Activated naive CD4-positive, alpha-beta T cell treated with anti-CD3 and anti-CD28 coated beads, Interleukin-2, amount 10 ng/mL, durations not matched to agents 7 days and 5 days (primary cell): ENCODE measurements at regions not wholly inside any gene's neighbourhood (a gene's known extent, or its start where the extent isn't known, plus 50 kb on each side); places are given as distances from the start of the nearest gene placed in this dataset.

ENCODE experiments used
- CTCF ChIA-PET: fragments of 350-600 bp; sonication (Branson Sonifier 250); formaldehyde crosslinking; loops from one replicate; lab custom pipeline; 2021; ENCODE audit warnings: antibody characterized with exemption; lab: Charles Lee
- DNase-seq: peaks from one replicate; pipeline ENCODE4 v3.0.0-alpha.2; 2020
- H3K27ac Mint-ChIP-seq: one replicate; pipeline ENCODE4 v1.8.0; 2021; ENCODE audit warnings: mild to moderate bottlenecking, moderate library complexity, mixed read lengths
- H3K27me3 Mint-ChIP-seq: one replicate; pipeline ENCODE4 v1.8.0; 2021; ENCODE audit warnings: mild to moderate bottlenecking, mixed read lengths
- H3K36me3 Mint-ChIP-seq: one replicate; pipeline ENCODE4 v1.8.0; 2021; ENCODE audit warnings: mixed read lengths
- H3K4me1 Mint-ChIP-seq: one replicate; pipeline ENCODE4 v1.8.0; 2021; ENCODE audit warnings: mixed read lengths
- H3K4me3 Mint-ChIP-seq: one replicate; pipeline ENCODE4 v1.8.0; 2021; ENCODE audit warnings: mild to moderate bottlenecking, moderate library complexity, mixed read lengths
- H3K9me3 Mint-ChIP-seq: one replicate; pipeline ENCODE4 v1.8.0; 2021; ENCODE audit warnings: mixed read lengths

DNA sequence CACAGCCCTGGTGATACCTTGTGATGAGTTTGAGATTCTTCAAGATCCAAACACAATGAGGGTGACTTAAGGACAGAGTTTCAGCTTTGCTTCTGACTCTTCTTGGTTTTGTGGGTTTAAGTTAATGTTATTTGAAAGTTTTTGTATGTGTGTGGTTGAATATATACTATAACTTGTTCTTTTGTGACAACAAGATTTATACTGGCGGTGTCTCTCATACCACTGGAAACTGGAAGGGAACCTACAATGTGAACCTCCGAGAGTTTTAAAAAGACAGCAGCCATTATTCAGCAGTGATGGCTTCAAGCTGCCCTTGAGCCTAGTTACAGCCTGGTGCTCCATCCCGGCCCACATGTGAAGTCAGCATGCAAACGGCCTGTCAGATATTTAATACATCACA lies 87.9 kb upstream of the IGF1 start:
- no peaks in the 10 kb centered on the region for H3K27me3 Mint-ChIP-seq
- H3K36me3 Mint-ChIP-seq, result no peaks in the 10 kb centered on the region
- no peak overlapping the region for H3K4me3 Mint-ChIP-seq
- DNase-seq, result no peak
- H3K9me3 Mint-ChIP-seq, result no peaks in the 10 kb centered on the region
- no peak overlapping the region for H3K27ac Mint-ChIP-seq
- H3K4me1 Mint-ChIP-seq, result no peaks in the 10 kb centered on the region
- CTCF ChIA-PET, result no interaction called here

DNA sequence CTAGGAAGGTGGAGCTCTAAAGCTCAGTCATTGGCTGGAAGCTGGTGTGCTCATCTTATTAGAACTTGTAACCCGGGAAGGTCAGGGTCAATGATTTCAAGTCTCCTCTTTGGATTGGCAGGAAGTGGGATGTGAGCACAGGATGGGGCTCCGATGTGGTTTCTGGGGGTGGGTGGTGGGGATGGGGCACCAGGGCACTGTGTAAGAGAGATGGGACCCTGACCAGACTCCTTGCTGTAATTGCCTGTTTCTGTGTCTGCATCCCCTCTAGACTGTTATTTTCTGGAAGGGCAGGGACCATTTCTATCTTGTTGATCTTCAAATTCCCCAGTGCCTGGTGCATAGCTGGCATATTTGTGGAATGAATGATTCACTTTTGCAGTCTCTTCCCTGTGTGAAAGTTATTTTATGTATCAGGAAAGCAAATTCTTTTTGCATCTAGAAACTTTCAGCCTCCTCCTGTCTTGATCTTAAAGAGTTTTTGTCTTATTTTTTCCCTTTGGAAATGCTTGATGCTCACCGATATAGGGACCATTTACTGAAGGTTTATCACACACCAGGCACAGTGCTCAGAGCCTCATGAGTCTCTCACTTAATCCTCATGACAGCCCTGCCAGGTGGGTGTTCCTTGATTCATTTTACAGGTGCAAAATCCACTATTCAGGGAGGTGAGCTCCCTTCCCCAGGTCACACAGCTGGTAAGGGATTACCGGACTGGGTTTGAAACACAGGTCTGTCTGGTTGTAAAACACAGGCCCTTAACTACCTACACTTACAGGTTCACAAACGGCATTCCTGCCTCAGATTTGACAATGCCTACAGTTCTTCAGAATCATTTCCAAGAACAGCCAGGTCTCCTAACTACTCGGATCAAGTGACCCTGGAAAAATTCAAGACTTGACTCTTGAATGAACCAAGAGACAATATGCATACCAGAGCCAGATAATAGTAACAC lies 86.9 kb upstream of the IGF1 start:
- CTCF ChIA-PET, result interaction anchor here (1.0 kb wide), 1 partner anchor 8 kb away, joined by 3 read pairs; no protein-coding TSS in a partner anchor
- Mint-ChIP-seq H3K4me1 (no peaks in the 10 kb centered on the region), H3K27ac (no peak overlapping the region), H3K4me3 (no peak overlapping the region), H3K27me3 (no peaks in the 10 kb centered on the region), H3K9me3 (no peaks in the 10 kb centered on the region), H3K36me3 (no peaks in the 10 kb centered on the region)
- DNase-seq, result no peak

DNA sequence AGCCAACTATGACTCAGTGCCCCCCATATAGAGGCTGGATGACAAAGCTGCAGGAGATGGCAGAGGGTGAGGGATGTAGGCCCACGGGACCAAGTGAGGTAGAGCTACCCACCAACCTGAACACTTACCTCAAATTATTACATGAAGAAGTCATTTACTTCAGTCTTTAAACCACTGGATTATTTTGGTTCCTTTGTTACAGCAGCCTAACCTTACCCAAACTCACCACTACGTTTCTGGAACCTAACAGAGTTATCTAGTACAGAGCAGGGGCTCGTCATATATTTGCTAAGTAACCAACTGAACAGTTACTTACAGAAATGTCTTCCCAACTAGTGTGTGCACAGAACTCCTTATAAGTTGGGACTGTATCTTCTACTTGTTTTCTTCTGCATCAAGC lies 85.2 kb upstream of the IGF1 start:
- CTCF ChIA-PET, result no interaction called here
- no peaks in the 10 kb centered on the region for H3K9me3 Mint-ChIP-seq
- no peak for DNase-seq
- H3K4me1 Mint-ChIP-seq, result no peaks in the 10 kb centered on the region
- H3K27ac Mint-ChIP-seq, result no peak overlapping the region
- no peaks in the 10 kb centered on the region for H3K27me3 Mint-ChIP-seq
- H3K4me3 Mint-ChIP-seq, result no peak overlapping the region
- H3K36me3 Mint-ChIP-seq, result no peaks in the 10 kb centered on the region

DNA sequence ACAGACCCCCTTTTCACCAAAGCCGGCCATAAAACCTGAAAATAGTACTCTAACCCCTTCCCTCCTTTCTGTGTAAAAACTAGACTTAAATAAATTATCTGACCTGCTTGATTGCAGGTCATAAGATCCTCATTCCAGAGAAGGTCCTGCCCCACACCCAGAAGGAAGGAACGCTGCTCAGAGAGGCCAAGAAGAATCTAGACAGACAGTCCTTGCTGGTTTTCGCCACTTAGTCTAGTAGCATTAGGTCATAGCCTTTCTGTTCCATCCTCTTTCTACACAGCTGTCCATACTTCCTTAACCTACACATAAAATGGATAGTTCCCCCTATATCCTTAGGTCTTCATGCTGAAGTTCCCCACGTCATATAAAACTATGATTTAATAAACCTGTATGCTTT lies 83.7 kb upstream of the IGF1 start:
- DNase-seq, result no peak
- CTCF ChIA-PET, result no interaction called here
- Mint-ChIP-seq H3K27ac (no peak overlapping the region), H3K27me3 (no peaks in the 10 kb centered on the region), H3K36me3 (no peaks in the 10 kb centered on the region), H3K4me3 (no peak overlapping the region), H3K9me3 (no peaks in the 10 kb centered on the region), H3K4me1 (no peaks in the 10 kb centered on the region)

DNA sequence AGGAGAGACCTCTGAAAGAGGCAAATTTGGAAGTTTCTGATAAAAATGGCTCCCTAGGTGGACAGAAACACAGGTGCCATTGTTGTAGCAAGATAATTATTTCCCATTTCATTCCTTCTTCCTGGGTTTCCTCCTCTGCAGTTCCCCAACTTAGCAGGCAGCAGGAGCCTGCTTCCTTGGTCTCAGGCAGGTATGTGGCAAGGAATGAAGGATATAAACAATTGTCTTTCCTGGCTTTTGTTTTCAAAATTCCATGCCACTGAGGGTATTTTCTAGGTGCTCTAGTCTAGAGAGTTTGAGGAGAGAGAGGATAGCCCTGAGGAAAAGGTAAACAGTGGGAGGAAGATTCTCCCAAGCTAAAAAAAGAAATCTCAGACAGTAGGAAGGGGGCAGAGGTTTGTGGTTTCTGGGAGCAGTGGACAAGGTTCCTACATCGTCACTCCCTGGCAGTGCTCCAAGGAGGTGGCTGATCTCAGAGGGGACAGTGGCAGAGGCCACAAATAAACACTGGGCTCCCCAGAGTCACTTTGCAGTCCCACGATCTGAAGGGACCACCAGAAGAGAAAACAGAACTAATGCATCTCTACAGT lies 82.6 kb upstream of the IGF1 start:
- Mint-ChIP-seq H3K27ac (no peak overlapping the region), H3K4me3 (no peak overlapping the region), H3K36me3 (no peaks in the 10 kb centered on the region), H3K27me3 (no peaks in the 10 kb centered on the region), H3K9me3 (no peaks in the 10 kb centered on the region), H3K4me1 (no peaks in the 10 kb centered on the region)
- CTCF ChIA-PET, result no interaction called here
- DNase-seq, result no peak

DNA sequence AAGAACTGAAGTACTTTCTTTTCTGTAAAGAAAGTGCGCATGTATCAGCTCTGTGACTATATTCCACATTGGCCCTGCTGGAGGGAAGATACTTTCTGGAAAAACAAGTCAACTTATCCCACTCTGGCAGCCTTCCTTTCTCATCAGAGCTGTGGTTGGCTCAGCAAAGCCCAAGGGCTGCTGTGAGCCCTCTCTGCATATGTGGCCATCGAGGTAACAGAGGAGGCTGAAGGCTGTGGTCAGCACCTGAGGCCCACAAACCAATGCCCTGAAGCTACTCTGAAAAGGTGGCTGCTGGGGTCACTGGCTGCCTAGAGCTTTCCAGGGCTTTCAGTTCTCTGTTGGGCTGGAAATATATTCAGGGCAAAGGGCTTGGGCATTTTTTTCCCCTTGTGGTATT lies 70.8 kb upstream of the IGF1 start:
- no peaks in the 10 kb centered on the region for H3K36me3 Mint-ChIP-seq
- CTCF ChIA-PET, result no interaction called here

DNA sequence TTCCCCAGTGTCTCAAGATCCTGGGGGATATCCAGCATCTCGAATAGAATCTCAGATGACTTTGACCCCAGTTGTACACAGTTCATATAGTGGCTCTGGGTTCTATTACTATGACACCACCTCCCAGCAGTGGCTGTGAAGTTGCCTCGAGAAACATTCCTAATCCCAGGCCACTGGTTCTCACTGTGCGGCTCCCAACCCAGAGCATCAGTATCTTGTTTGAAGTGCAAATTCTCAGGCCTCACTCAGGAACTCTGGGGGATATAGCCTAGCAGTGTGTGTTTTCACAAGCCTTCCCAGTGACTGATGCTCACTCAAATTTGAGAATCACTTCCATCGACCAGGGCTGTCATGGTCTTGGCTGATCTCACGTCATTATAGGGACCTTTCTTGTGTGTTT lies 69.3 kb upstream of the IGF1 start:
- Mint-ChIP-seq H3K27me3 (no peaks in the 10 kb centered on the region), H3K27ac (no peak overlapping the region), H3K4me3 (no peak overlapping the region), H3K36me3 (no peaks in the 10 kb centered on the region), H3K9me3 (no peaks in the 10 kb centered on the region), H3K4me1 (no peaks in the 10 kb centered on the region)
- CTCF ChIA-PET, result no interaction called here
- DNase-seq, result no peak

More for the DNA sequence above, 70.8 kb upstream of the IGF1 start:
- Mint-ChIP-seq H3K27me3 (no peaks in the 10 kb centered on the region), H3K4me1 (no peaks in the 10 kb centered on the region), H3K27ac (no peak overlapping the region), H3K4me3 (no peak overlapping the region), H3K9me3 (no peaks in the 10 kb centered on the region)
- no peak for DNase-seq

DNA sequence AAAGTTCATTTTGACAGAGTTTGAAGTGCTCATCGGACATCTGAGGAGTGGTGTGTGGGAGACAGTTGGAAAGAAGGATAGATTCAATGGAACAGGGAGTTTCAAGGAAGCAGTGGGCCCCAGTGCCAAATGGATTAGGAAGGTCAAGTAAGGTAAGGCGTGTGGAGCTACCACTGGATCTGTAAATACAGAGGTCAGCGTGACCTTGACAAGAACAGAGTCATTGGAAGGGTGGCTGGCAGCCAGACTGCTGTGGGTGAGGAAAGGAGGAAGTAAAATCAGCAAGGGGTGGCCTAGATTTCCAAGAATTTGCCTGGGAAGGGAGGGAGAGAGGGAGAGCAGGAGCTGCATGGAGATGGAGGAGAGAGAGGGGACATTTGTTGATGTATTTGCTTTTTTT lies 68.2 kb upstream of the IGF1 start:
- CTCF ChIA-PET, result no interaction called here
- DNase-seq, result no peak
- Mint-ChIP-seq H3K36me3 (no peaks in the 10 kb centered on the region), H3K4me3 (no peak overlapping the region), H3K4me1 (no peaks in the 10 kb centered on the region), H3K27me3 (no peaks in the 10 kb centered on the region), H3K9me3 (no peaks in the 10 kb centered on the region), H3K27ac (no peak overlapping the region)

DNA sequence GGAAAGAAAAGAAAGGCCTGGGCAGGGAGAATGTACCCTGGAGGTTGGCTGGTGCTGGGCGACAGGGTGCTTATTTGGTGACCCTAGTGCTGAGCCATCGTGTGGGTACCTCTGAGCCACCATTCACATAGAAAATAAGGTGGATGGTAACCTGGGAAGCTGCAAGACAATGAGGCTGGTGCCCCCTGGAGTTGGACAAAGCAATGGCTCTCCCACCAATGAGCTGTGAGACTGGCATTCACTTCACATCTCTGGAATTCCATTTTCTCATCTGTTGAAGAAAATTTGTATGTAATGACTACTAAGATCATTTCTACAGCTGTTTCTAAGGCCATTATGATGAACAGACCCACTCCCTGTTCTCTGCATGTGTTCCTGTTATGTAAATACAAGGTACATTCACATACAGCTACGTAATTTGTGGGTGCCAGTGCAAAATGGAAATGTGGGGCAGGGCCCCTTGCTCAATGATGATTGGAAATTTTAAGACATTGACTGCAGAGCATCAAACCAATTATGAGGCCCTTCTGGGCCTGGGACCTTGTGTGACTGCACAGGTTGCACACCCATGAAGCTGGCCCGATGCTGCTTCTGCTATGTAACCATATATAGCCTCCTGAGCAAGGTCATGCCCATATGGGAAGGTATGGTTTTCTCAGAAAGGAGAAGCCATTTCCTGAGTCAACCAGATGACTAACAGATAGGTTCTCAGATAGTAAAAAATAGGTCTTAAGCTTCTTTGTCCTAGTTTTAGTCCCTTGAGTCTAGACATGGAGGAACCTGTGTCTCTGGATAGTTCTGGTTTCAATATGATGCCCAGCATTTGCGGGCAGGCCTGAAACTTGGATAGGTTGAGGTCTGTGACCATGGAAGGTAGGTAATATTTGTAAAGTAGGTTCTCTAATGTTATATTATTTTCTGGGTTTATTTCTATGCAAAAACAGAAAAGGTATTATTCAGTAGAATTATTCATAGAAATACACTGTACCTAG lies 63.4 kb upstream of the IGF1 start:
- no peaks in the 10 kb centered on the region for H3K4me1 Mint-ChIP-seq

DNA sequence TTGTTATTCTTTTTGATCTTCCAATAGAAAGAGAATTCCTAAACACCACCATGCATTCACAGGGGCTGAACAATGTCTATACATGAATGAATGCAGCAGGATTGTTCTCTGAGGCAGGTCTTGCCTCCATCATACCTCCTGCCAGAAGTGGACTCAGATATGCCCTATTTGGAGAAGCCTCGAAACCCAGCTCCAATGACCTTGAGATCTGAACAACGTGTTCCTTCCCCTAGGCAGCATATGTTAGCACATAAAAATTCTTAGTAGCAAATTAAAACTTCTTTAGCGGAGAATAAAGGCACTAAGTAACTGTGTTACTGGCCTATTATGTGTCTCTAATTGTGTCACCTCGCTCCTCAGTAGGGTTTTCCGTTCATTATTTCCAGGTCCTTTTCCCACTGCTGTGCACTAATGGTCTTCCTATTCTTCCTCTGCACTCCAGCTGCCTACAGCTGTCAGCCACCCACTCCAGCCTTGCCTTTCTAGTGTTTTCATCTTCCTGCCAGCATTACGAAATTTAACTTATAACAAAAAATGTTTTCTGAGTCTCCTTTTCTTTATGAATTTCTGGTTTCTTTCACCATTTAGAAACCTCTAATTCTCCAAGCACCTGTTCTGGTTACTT lies 62.6 kb upstream of the IGF1 start:
- DNase-seq, result no peak
- CTCF ChIA-PET, result interaction anchor here (0.9 to 1.0 kb wide), 2 partner anchors 448 to 603 kb away, joined by 3 read pairs; no protein-coding TSS in a partner anchor
- Mint-ChIP-seq H3K36me3 (no peaks in the 10 kb centered on the region), H3K9me3 (no peaks in the 10 kb centered on the region), H3K4me1 (no peaks in the 10 kb centered on the region), H3K4me3 (no peak overlapping the region), H3K27me3 (no peaks in the 10 kb centered on the region), H3K27ac (no peak overlapping the region)

More for the DNA sequence above, 63.4 kb upstream of the IGF1 start:
- H3K27me3 Mint-ChIP-seq, result no peaks in the 10 kb centered on the region
- H3K27ac Mint-ChIP-seq, result no peak overlapping the region
- no peak for DNase-seq
- H3K36me3 Mint-ChIP-seq, result no peaks in the 10 kb centered on the region
- no peaks in the 10 kb centered on the region for H3K9me3 Mint-ChIP-seq
- CTCF ChIA-PET, result interaction anchor here (0.9 to 1.0 kb wide), 2 partner anchors 448 to 604 kb away, joined by 3 read pairs; no protein-coding TSS in a partner anchor
- H3K4me3 Mint-ChIP-seq, result no peak overlapping the region

DNA sequence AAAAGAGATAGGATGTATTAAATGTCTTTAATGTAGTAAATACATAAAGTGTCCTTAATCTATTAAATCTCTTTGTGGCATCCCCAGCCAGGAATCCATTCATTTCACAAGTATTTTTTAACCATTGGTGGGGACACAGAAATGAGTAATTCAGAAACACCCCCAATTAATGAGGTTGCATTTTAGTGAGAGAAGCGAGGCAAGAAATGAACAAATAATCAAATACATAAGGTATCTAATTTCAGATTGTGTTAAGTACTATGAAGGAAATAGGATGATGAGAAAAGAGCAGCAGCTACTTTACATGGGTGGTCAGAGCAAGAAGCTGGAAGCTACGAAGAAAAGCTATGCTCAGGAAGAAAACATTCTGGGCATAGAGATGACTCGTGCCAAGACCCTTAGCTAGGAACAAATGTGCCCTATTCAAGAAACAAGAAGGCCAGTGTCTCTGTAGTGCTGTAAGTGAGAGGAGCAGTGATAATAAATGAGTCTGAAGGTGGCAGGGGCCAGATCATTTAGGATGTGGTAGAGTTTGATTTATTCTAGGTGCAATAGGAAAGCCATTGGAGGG lies 60.5 kb upstream of the IGF1 start:
- CTCF ChIA-PET, result no interaction called here
- Mint-ChIP-seq H3K27me3 (no peaks in the 10 kb centered on the region), H3K4me1 (no peaks in the 10 kb centered on the region), H3K36me3 (no peaks in the 10 kb centered on the region), H3K9me3 (no peaks in the 10 kb centered on the region), H3K27ac (no peak overlapping the region), H3K4me3 (no peak overlapping the region)
- DNase-seq, result no peak

DNA sequence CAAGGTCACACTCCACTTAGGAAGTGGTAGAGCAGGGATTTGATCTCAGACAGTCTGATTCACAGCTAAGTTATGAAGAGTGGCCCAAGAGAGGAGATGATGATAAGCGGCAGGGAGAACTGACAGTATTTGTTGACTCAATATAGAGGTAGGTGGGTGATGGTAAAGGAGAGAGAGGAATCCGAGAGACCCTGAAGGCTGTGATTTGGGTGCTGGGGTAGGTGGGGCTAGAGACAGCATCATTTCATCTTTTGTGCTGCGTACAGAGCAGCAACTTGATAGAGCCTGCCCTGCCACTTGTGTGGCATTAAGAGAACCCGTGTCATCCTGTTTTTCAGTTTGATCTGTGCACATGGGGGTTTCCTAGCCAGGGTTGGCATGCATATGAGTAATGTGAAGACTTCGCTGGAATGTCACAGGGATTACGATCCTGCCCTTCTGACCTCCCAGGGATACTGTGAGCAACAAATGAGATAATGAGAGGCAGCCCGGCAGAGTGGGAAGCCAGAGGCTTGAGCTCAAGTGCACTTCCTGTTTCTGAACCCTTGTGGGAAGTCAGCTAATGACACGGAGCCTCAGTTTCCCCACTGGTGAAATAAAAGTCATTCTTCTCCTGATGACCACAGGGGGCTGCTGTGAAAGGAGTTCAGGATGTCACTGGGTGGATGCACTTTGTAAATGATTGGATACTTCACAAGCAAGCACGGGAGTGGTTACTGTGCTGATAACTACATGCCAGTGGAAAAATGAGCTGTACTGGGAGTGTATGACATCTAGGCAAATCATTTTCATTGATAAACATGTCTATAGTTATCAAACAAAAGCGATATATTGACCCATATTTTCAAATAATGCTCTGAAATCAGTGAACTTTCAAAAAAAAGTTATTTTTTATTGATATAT lies 59.5 kb upstream of the IGF1 start:
- Mint-ChIP-seq H3K27me3 (no peaks in the 10 kb centered on the region), H3K4me3 (no peak overlapping the region), H3K9me3 (no peaks in the 10 kb centered on the region), H3K36me3 (no peaks in the 10 kb centered on the region), H3K27ac (no peak overlapping the region), H3K4me1 (no peaks in the 10 kb centered on the region)
- CTCF ChIA-PET, result no interaction called here
- DNase-seq, result no peak

DNA sequence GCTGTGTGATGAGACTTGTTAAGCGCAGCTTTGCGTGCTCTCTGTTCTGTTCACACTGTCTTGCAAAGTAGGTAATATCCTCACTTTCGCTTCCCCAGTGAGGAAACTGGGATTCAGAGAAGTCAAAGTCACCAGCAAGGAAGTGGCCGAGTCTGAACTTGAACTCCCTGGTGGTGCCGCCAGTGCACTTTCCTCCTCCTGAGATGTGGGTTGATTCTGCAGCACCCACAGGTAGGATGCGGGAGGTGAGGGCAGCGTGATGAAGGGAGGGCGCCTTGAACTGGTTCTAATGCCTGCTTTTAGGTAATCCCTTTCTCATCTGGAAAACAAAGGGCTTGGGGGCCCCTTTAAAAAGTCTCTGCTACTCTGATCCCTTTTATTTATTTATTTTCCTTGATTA lies 54.9 kb upstream of the IGF1 start:
- H3K36me3 Mint-ChIP-seq, result no peaks in the 10 kb centered on the region
- no peaks in the 10 kb centered on the region for H3K27me3 Mint-ChIP-seq
- H3K9me3 Mint-ChIP-seq, result no peaks in the 10 kb centered on the region
- H3K4me3 Mint-ChIP-seq, result no peak overlapping the region
- no peak overlapping the region for H3K27ac Mint-ChIP-seq
- no peak for DNase-seq
- no peaks in the 10 kb centered on the region for H3K4me1 Mint-ChIP-seq
- CTCF ChIA-PET, result no interaction called here
